Neural progenitor cell (in vitro differentiated cells): ENCODE measurements at regions not wholly inside any gene's neighbourhood (a gene's known extent, or its start where the extent isn't known, plus 50 kb on each side); places are given as distances from the start of the nearest gene placed in this dataset.

Source experiments
- CTCF ChIP-seq: fragments of 200-600 bp; sonication (generic); IDR thresholded peaks from 2 replicates; pipeline ENCODE4 v1.5.1; 2017; ENCODE audit warnings: antibody characterized with exemption, mild to moderate bottlenecking
- EZH2 ChIP-seq: fragments of 200-600 bp; sonication (generic); IDR thresholded peaks from 2 replicates; pipeline ENCODE4 v1.6.1; 2017; ENCODE audit warnings: antibody characterized with exemption, mild to moderate bottlenecking, moderate library complexity
- EZH2phosphoT487 ChIP-seq: fragments of 200-600 bp; sonication (generic); IDR thresholded peaks from 2 replicates; pipeline ENCODE4 v1.6.1; 2017; ENCODE audit warnings: antibody characterized with exemption

DNA sequence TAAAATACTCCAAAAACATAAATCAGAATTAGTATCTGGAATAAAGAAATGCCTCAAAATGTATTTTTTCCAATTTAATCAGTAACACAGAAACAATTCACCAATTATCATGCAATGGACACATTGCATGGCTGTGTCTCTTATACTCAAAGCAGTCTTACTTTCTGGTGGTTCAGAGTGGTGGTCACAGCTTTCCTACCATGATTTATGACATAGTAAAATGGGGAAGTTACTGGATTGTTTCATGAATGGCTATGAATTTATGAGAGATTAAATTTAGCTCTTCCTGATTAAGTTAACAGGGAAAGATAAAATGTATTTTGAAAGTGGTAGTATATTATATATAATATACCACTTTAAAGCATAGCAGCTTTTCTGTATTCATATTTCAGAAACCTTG is 331.5 kb upstream of the MAP3K7 start:
- no peak for TF ChIP-seq CTCF
- no peak for TF ChIP-seq EZH2
- TF ChIP-seq EZH2phosphoT487, result no peak
